Lower lobe of right lung (tissue), 2 donors: ENCODE measurements at regions not wholly inside any gene's neighbourhood (a gene's known extent, or its start where the extent isn't known, plus 50 kb on each side); places are given as distances from the start of the nearest gene placed in this dataset.

Experiments
- ATAC-seq, 2 donors: fragments of 200-7000 bp; cut with Tn5 transposase; one replicate each; pipeline ENCODE4 v1.9.1; 2020 to 2022; ENCODE audit warnings: mild to moderate bottlenecking in 2 of 2, moderate library complexity in 2 of 2
- DNase-seq: peaks from one replicate; pipeline ENCODE4 v3.0.0-alpha.2; 2020
- H3K27ac ChIP-seq: fragments of 200-600 bp; one replicate; pipeline ENCODE4 v1.8.0; 2022
- H3K27me3 ChIP-seq: fragments of 200-600 bp; one replicate; pipeline ENCODE4 v1.8.0; 2022; ENCODE audit warnings: low read depth
- H3K36me3 ChIP-seq: fragments of 200-600 bp; one replicate; pipeline ENCODE4 v1.8.0; 2022; ENCODE audit warnings: mild to moderate bottlenecking
- H3K4me1 ChIP-seq: fragments of 200-600 bp; one replicate; pipeline ENCODE4 v1.8.0; 2022
- H3K4me3 ChIP-seq: fragments of 200-600 bp; one replicate; pipeline ENCODE4 v1.8.0; 2022; ENCODE audit warnings: mild to moderate bottlenecking
- H3K9me3 ChIP-seq: fragments of 200-600 bp; one replicate; pipeline ENCODE4 v1.8.0; 2022
- CTCF ChIP-seq: fragments of 200-600 bp; IDR thresholded peaks from one replicate; pipeline ENCODE4 v1.8.0; 2022; ENCODE audit warnings: antibody characterized with exemption, mild to moderate bottlenecking
- intact Hi-C: fragments of 100-400 bp; cut with DNase I; formaldehyde crosslinking; loops from one replicate; pipeline ENCODE4 v1.11.0; 2022
- donor health status: DM: no; HTN: yes; CAD: no; lungs with severe emphysema.

DNA sequence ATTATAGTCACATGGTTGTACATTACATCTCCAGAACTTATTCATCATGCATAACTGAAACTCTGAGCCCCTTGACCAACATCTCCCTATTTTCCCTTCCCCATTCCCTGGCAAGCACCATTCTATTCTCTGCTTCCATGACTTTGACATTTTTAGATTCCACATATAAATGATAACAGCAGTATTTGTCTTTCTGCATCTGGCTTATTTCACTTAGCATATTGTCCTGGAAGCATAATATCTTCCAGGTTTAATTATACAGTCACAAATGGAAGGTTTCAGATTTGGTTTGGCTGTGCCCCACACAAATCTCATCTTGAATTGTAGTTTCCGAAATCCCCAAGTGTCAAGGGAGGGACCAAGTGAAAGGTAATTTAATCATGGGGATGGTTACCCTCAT is 626.9 kb upstream of the PKDCC start:
- no peak for DNase-seq
- no peak for TF ChIP-seq CTCF
- Histone ChIP-seq H3K4me3 (no peak overlapping the region), H3K4me1 (no peaks in the 10 kb centered on the region), H3K9me3 (no peaks in the 10 kb centered on the region), H3K27ac (no peak overlapping the region), H3K36me3 (no peaks in the 10 kb centered on the region), H3K27me3 (no peaks in the 10 kb centered on the region)
- intact Hi-C loops = no loop called here
- ATAC-seq = no peak

- Histone ChIP-seq H3K4me1 (no peaks in the 10 kb centered on the region), H3K9me3 (no peaks in the 10 kb centered on the region), H3K4me3 (no peak overlapping the region), H3K27me3 (no peaks in the 10 kb centered on the region), H3K27ac (no peak overlapping the region), H3K36me3 (no peaks in the 10 kb centered on the region)
- intact Hi-C loops = no loop called here
- TF ChIP-seq CTCF = no peak
- ATAC-seq = no peak
- no peak for DNase-seq
These were observed 616.1 kb upstream of the PKDCC start for GRCh38 chr2:41431756-41432155.

DNA sequence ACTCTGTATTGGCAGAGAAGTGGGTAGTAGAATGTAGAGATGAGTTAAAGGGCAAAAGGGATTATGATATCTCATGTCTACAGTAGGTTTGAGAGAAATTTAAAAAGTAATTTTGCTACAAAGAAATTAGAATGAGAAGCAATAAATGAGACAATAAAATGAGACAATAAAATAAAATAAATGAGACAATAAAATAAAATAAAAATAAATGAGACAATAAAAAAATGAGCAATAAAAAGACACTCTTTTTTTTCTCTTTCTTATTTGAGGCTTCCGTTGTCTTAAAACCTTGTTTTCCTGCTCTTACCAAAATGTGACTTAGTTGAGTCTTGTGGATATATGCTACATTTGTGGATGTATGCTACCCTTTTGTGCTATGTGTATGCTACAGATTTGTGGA is 615.4 kb upstream of the PKDCC start:
- Histone ChIP-seq H3K4me1 (no peaks in the 10 kb centered on the region), H3K4me3 (no peak overlapping the region), H3K36me3 (no peaks in the 10 kb centered on the region), H3K27ac (no peak overlapping the region), H3K9me3 (peaks cover 5% of the 10 kb centered on the region), H3K27me3 (no peaks in the 10 kb centered on the region)
- intact Hi-C loops = no loop called here
- DNase-seq (no peak), ATAC-seq (no peak)
- TF ChIP-seq CTCF = no peak

GRCh38 chr2:41434991-41435390 is 612.8 kb upstream of the PKDCC start:
- H3K27ac ChIP-seq = no peak overlapping the region
- DNase-seq (no peak), ATAC-seq (no peak)
- H3K4me1 ChIP-seq = no peaks in the 10 kb centered on the region
- intact Hi-C loops = no loop called here
- peaks cover 9% of the 10 kb centered on the region for H3K9me3 ChIP-seq
- no peak overlapping the region for H3K4me3 ChIP-seq
- H3K36me3 ChIP-seq = no peaks in the 10 kb centered on the region
- TF ChIP-seq CTCF = no peak
- H3K27me3 ChIP-seq = no peaks in the 10 kb centered on the region

GRCh38 chr2:41441958-41442357 is 605.9 kb upstream of the PKDCC start:
- no peak for TF ChIP-seq CTCF
- H3K27me3 ChIP-seq = no peaks in the 10 kb centered on the region
- DNase-seq (no peak), ATAC-seq (no peak)
- H3K4me1 ChIP-seq = no peaks in the 10 kb centered on the region
- H3K4me3 ChIP-seq = no peak overlapping the region
- no peaks in the 10 kb centered on the region for H3K36me3 ChIP-seq
- intact Hi-C loops = no loop called here
- no peak overlapping the region for H3K27ac ChIP-seq
- H3K9me3 ChIP-seq = peaks cover 9% of the 10 kb centered on the region

- no peak for TF ChIP-seq CTCF
- Histone ChIP-seq H3K27ac (no peak overlapping the region), H3K4me1 (no peaks in the 10 kb centered on the region), H3K27me3 (no peaks in the 10 kb centered on the region), H3K36me3 (no peaks in the 10 kb centered on the region), H3K9me3 (no peaks in the 10 kb centered on the region), H3K4me3 (no peak overlapping the region)
- ATAC-seq = no peak
- intact Hi-C loops = no loop called here
- no peak for DNase-seq
These were observed 602.0 kb upstream of the PKDCC start for GRCh38 chr2:41445865-41446264.
